Embryonic facial prominence (tissue), 1 donor: ENCODE measurements at regions not wholly inside any gene's neighbourhood (a gene's known extent, or its start where the extent isn't known, plus 50 kb on each side); places are given as distances from the start of the nearest gene placed in this dataset.
A peak's percentile ranks its signal among the peaks of the same experiment; 100 is the strongest.
"Not testable (repeated sequence)": the region's sequence is repeated elsewhere in the genome, so short reads cannot be mapped to it uniquely, and the experiment has no call there.

ENCODE experiments used
- DNase-seq: peaks from one replicate; pipeline ENCODE4 v3.0.0-alpha.2; 2016; ENCODE audit errors: extremely low spot score

DNA sequence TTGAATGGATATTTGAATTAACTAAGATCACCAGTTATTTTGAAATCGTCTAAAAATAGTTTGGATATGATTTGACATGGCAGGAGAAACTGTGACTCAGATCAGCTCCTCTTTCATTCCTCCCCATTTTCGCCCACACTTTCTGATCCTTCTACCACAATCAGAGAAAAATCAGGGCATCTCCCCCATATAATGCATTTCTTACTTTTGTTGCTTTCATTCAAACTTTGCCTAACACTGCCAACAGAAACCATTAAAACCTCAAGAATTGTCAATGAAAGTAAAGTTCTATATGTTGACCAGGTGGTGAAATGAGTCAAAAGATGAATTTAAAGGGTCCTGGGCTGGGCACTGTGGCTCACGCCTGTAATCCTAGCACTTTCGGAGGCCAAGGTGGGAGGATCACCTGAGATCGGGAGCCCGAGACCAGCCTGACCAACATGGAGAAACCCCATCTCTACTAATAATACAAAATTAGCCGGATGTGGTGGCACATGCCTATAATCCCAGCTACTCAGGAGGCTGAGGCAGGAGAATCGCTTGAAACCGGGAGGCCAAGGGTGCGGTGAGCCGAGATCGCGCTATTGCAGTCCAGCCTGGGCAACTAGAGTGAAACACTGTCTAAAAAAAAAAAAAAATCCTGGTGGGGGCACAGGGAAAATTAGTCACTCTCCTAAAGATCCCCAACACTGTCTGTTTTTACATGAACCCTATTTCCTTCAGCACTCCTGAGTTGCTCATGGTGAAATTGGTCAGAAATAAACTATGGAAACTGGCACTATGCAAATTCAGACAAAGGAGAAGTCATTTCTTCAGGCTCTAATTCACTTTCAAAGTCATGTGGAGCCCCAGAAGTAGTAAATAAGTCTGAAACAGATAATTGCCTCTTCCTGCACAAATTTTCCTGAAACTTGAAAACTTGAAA is 122.8 kb upstream of the NOCT start:
- no peak for DNase-seq

- DNase-seq, result no peak
Measured at GRCh38 chr4:138891631-138892031, 124.0 kb upstream of the NOCT start.

DNA sequence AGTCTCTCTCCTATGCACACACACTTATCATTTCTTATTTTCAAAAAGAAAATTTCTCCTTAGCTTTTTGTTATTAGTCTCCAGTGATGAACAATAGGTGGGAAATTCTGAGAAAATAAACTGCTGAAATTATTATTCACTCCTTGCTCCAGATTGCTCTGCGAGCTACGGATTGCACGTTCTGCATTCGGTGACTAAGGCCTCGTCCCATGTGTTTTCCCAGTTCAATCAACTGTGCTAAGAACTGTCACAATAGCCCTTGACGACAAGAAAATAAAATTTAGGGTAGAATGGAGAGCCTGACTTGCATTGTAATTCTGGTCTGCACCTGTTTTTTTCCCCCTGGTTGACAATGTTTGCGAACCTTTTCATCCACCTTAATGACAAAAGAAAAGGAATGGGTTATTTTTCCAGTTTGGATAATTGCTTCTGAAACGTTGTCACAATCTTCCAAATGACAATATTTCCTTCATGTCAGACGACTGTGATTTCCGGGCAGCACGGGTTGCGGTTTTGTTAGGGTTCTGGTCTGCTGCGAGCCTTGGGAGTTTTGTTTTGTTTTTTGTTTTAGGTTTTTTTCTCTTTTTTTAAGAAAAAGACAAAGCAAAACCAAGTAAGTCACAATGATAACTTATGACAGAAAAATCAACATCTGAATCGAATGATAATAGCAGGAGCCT is 124.5 kb upstream of the NOCT start:
- DNase-seq, result no peak

- no peak for DNase-seq
Measured at GRCh38 chr4:138889216-138889615, 126.4 kb upstream of the NOCT start.

GRCh38 chr4:138887741-138888140 is 127.8 kb upstream of the NOCT start:
- DNase-seq, result no peak

DNA sequence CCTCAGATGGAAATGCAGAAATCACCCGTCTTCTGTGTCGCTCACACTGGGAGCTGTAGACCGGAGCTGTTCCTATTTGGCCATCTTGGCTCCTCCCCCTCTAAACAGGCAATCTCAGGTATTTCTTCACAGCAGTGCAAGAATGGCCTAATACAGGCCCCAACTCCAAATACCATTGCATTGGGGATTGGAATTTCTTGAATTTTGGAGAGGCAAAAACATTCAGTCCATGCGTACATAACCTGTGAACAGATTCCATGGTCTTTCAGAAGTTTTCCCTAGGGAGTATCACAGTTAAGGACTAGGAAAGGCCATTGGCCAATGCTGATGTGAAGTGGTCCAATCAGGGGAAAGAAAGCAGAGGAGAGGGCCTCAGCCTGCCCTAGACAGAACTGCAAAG is 128.2 kb upstream of the NOCT start:
- no peak for DNase-seq

DNA sequence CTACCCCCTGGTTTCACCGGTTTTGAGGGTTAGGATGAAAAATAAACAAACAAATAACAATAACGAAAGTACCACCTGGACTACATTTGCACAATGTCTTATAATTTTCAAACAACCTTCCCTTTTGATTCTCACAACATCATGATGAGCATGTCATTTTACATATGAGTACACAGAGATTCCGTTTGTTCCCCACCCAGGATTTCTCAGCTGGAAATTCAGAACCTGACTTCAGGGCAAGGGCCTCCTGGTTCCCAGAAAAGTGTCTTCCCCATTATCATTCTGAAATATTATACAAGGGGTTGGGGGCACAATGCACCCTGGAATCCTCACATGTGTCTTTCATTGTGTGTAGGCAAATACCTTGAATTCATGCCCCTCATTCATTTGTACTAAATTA is 135.8 kb upstream of the NOCT start:
- DNase-seq, result no peak

DNA sequence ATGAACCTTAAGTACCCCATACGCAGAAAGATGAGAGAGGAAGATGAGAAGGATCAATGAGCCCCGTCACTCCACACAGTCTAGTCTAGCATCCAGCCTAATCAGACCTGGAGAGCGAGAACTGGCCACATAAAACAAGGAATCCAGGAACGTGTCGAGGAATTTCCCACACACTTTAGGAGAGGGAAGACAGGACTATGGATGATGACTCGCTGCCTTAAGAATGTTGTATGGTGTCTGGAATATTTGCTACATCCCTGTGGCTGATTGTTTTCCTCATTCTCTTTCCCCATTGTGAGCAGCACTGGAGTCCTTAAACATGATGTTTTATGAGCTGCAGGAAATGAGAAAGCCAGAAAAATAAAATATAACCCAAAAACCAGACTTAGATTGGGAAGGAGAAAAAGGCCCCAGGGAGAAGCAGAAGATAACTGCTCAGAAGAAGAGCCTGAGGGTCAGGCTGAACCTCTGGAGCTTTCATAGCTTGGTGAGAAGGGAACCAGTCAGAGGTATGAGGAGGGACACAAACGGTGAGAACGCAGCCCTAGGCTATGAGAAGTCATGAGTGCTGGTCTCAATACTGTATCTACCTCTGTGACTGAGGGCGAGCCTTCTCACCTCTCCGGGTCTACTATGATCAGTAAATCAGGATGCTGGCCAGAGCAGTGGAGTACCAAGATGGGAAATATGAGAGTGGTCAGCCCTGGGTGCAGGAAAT is 139.5 kb upstream of the NOCT start:
- DNase-seq, result no peak

DNA sequence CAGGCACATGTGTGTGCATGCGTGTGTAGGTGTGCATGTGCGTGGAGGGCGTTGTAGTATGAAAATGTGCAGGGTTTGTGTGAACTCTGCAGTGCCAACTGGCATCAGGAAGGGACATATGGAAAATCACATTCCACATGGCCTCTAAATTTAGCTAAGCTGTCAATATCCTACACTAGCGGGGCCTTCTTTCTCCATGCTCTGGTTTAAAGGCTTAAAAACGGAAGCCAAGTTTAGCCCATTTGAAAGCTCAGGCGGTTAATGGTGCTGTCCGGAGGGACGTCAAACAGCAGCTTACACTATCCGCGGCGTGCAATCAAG is 144.1 kb upstream of the NOCT start:
- DNase-seq, result no peak

GRCh38 chr4:138870737-138871554 is 144.6 kb upstream of the NOCT start:
- peak; percentile 69 for DNase-seq

- no peak for DNase-seq
Measured at GRCh38 chr4:138869631-138870030, 145.9 kb upstream of the NOCT start.

DNA sequence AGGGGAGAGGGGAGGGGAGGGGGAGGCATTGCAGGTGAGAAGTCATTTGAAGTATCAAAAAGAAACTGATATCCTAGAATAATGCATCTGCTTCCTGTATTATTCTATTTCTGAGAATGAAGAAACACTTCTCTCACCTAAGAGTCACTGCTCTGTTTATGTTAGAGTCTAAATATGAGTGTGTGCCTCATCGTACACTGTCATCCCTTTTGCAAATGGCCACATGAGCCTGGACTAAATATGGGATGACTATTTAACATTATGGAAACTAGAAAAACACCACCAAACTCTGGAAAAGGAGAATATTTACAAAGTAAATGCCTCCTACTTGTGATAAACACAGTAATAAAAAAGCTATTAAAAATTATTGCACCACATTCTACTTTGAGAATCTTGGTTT is 146.4 kb upstream of the NOCT start:
- no peak for DNase-seq

DNA sequence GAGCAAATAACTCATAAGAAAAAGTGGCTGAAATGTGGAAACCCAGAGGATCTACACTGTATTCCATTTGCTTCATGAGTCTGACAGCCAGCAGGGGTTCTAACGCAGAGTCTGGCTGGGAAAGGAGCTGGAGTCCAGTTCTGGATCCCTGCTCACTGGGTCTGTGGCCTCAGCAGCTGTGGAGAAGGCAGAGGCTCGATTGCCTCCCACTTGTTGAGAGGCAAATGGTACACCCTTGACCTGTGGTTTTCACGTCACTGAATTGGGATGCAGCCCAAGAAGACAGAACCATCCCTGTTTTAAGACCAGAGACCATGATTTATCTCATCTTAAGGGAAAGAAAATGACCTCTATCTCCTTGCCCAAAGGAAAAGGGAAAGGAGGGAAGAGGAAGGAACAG is 147.0 kb upstream of the NOCT start:
- no peak for DNase-seq

DNA sequence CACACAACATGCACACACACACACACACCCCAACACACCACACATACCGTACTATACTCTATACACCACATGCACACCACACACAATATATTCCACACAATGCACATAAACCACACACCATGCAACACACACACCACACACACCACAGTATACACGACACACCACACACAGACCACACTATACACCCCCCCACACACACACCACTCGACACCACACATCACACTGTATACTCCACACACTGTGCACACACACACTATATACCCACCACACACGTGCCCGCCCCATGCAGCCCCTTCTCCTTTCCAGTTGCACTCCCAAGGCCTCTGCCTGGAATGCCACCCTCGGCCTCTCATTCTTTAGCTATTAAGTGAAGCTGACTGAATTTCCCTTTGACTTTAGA is 148.2 kb upstream of the NOCT start:
- no peak for DNase-seq

DNA sequence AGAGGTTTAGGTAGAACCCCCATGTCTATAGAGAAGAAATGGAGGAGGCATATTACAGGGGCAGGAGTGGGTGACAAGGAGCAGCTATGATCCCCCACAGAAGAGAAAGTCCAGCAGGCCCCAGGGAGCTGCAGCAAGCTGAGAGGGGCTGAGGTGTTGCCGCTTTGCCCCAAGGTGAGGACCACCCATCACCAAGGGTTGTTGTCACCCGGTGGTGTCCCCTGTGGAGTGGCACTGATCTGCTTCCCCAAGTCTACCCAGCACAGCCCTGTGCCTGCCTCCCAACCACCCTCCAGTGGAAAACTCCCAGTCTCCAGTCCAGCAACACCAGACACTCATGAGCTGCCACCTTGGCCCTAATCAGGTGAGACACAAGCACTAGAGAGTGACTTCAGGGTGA is 149.3 kb upstream of the NOCT start:
- DNase-seq, result no peak

GRCh38 chr4:138865765-138866164 is 149.8 kb upstream of the NOCT start:
- DNase-seq, result no peak

- no peak for DNase-seq
Measured at GRCh38 chr4:138864961-138865720, 150.4 kb upstream of the NOCT start.

- no peak for DNase-seq
Measured at GRCh38 chr4:138863160-138863559, 152.4 kb upstream of the NOCT start.

GRCh38 chr4:138861135-138861534 is 154.4 kb upstream of the NOCT start:
- DNase-seq, result no peak

GRCh38 chr4:138860357-138860756 is 155.2 kb upstream of the NOCT start:
- DNase-seq, result not testable (repeated sequence)

DNA sequence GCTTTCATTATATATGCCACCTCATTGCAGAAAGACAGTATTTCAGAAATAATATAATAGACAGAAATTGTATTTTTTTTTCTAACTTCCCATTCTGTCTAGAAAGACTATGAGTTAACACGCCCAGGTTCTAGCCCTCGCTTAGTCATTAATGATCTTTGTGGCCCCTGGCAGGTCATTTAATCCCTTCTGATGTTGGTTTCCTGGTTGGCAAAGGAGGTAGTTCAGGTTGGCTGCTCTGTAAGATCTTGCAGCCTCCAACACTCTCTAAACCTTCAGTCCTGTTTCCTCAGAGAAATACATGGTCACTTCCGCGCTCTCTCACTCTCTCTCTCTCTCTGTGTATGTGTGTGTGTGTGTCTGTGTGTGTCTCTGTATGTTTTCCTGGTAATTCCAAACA is 156.3 kb upstream of the NOCT start:
- DNase-seq, result no peak
